ENCODE measurements at regions not wholly inside any gene's neighbourhood (a gene's known extent, or its start where the extent isn't known, plus 50 kb on each side); places are given as distances from the start of the nearest gene placed in this dataset.

GRCh38 chr5:97729938-97730337, 546.9 kb upstream of the RIOK2 start:
- DNase-seq: no peak
- intact Hi-C loops (cut with micrococcal nuclease; ENCODE audit: unreplicated experiment): no loop called here
- no peaks in the 10 kb centered on the region for H3K27me3 Mint-ChIP-seq (ENCODE audit: insufficient read depth, unreplicated experiment)
- BruUV-seq (replicated peaks): no TSS peak
- ChIA-PET CTCF (no interaction called here), POLR2A (no interaction called here)
- no peaks in the 10 kb centered on the region for H3K36me3 ChIP-seq (ENCODE audit: control insufficient read depth, insufficient read depth, low read length)
- H3K27me3 ChIP-seq (replicated peaks; ENCODE audit: control insufficient read depth, insufficient read depth, low read length): no peaks in the 10 kb centered on the region
- H3K4me3 ChIP-seq (ENCODE audit: low read depth, low read length): no peak overlapping the region
- no peak overlapping the region for H3K4me3 Mint-ChIP-seq (ENCODE audit: unreplicated experiment)
- H3K4me1 Mint-ChIP-seq (ENCODE audit: low read depth, unreplicated experiment): no peaks in the 10 kb centered on the region
- no peaks in the 10 kb centered on the region for H3K4me1 ChIP-seq
- no peaks in the 10 kb centered on the region for H3K9me3 Mint-ChIP-seq (ENCODE audit: unreplicated experiment)
- no peaks in the 10 kb centered on the region for H3K36me3 Mint-ChIP-seq (ENCODE audit: insufficient read depth, unreplicated experiment)
- H3K27ac Mint-ChIP-seq (ENCODE audit: unreplicated experiment): no peak overlapping the region
- no peaks in the 10 kb centered on the region for H3K9me3 ChIP-seq
- TF ChIP-seq CTCF (IDR thresholded peaks at IDR 0.05; ENCODE audit: insufficient read depth in 1 of 2, low read depth in 1 of 2, low read length in 1 of 2, severe bottlenecking in 1 of 2, unreplicated experiment in 1 of 2): no peak

- Histone ChIP-seq H3K4me3 (ENCODE audit: low read depth, low read length) (no peak overlapping the region), H3K9me3 (no peaks in the 10 kb centered on the region), H3K36me3 (ENCODE audit: control insufficient read depth, insufficient read depth, low read length) (no peaks in the 10 kb centered on the region), H3K4me1 (no peaks in the 10 kb centered on the region), H3K27me3 (replicated peaks; ENCODE audit: control insufficient read depth, insufficient read depth, low read length) (no peaks in the 10 kb centered on the region)
- H3K4me3 Mint-ChIP-seq (ENCODE audit: unreplicated experiment): no peak overlapping the region
- H3K27me3 Mint-ChIP-seq (ENCODE audit: insufficient read depth, unreplicated experiment): no peaks in the 10 kb centered on the region
- no peaks in the 10 kb centered on the region for H3K4me1 Mint-ChIP-seq (ENCODE audit: low read depth, unreplicated experiment)
- no peak overlapping the region for H3K27ac Mint-ChIP-seq (ENCODE audit: unreplicated experiment)
- CTCF ChIA-PET: no interaction called here
- no peak for TF ChIP-seq CTCF (IDR thresholded peaks at IDR 0.05; ENCODE audit: insufficient read depth in 1 of 2, low read depth in 1 of 2, low read length in 1 of 2, severe bottlenecking in 1 of 2, unreplicated experiment in 1 of 2)
- H3K36me3 Mint-ChIP-seq (ENCODE audit: insufficient read depth, unreplicated experiment): no peaks in the 10 kb centered on the region
- no peaks in the 10 kb centered on the region for H3K9me3 Mint-ChIP-seq (ENCODE audit: unreplicated experiment)
- intact Hi-C loops (cut with micrococcal nuclease; ENCODE audit: unreplicated experiment): no loop called here
- BruUV-seq (replicated peaks): no TSS peak
- POLR2A ChIA-PET: no interaction called here
- no peak for DNase-seq
Observed at GRCh38 chr5:97735209-97735608, 552.2 kb upstream of the RIOK2 start.

- no peaks in the 10 kb centered on the region for H3K36me3 ChIP-seq (ENCODE audit: control insufficient read depth, insufficient read depth, low read length)
- no peak overlapping the region for H3K4me3 Mint-ChIP-seq (ENCODE audit: unreplicated experiment)
- no peaks in the 10 kb centered on the region for H3K9me3 ChIP-seq
- H3K4me3 ChIP-seq (ENCODE audit: low read depth, low read length): no peak overlapping the region
- BruUV-seq (replicated peaks): no TSS peak
- H3K4me1 ChIP-seq: no peaks in the 10 kb centered on the region
- no peaks in the 10 kb centered on the region for H3K36me3 Mint-ChIP-seq (ENCODE audit: insufficient read depth, unreplicated experiment)
- intact Hi-C loops (cut with micrococcal nuclease; ENCODE audit: unreplicated experiment): no loop called here
- ChIA-PET CTCF (no interaction called here), POLR2A (no interaction called here)
- no peaks in the 10 kb centered on the region for H3K27me3 ChIP-seq (replicated peaks; ENCODE audit: control insufficient read depth, insufficient read depth, low read length)
- H3K27me3 Mint-ChIP-seq (ENCODE audit: insufficient read depth, unreplicated experiment): no peaks in the 10 kb centered on the region
- no peaks in the 10 kb centered on the region for H3K9me3 Mint-ChIP-seq (ENCODE audit: unreplicated experiment)
- no peak for DNase-seq
- no peak for TF ChIP-seq CTCF (IDR thresholded peaks at IDR 0.05; ENCODE audit: insufficient read depth in 1 of 2, low read depth in 1 of 2, low read length in 1 of 2, severe bottlenecking in 1 of 2, unreplicated experiment in 1 of 2)
- H3K4me1 Mint-ChIP-seq (ENCODE audit: low read depth, unreplicated experiment): no peaks in the 10 kb centered on the region
- H3K27ac Mint-ChIP-seq (ENCODE audit: unreplicated experiment): no peak overlapping the region
Observed at GRCh38 chr5:97737608-97738007, 554.6 kb upstream of the RIOK2 start.
